HFF-Myc (cell line): ENCODE measurements at regions not wholly inside any gene's neighbourhood (a gene's known extent, or its start where the extent isn't known, plus 50 kb on each side); places are given as distances from the start of the nearest gene placed in this dataset.

Experiments used
- DNase-seq: peaks from one replicate; pipeline ENCODE4 v3.0.0-alpha.2; 2011; ENCODE audit warnings: low read depth; ENCODE audit errors: extremely low read depth
- H3K4me3 ChIP-seq: replicated peaks from 2 replicates; pipeline ENCODE4 v1.5.1; 2011; ENCODE audit warnings: low read depth, mild to moderate bottlenecking, control low read depth, low read length
- TF ChIP-seq, protein P1 (sequence below): IDR thresholded peaks from 2 replicates; pipeline ENCODE4 v1.5.1; 2012; ENCODE audit warnings: mild to moderate bottlenecking, low read depth, low read length, control low read depth; ENCODE audit errors: missing control alignments

DNA sequence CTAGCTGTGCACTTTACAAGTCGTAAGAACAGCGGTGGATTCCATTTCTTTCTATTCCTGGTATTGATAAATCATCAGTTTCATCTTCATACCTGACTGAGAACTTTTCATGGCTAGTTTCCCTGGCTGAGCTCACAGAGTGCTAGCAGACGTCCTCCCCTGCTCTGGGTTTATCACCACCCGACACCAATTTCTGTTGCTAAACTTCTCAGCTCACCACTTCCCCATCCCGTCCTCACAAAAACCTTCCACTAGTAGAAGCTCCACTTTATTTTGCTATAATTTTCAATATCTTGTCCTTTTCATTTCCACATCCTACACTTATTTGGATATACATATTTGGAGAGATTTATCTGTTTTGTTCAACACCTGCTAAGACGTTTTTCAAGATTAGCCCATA is 869.4 kb upstream of the FRG1 start:
- DNase-seq = no peak
- H3K4me3 ChIP-seq = no peak overlapping the region
- TF ChIP-seq, protein P1, sequence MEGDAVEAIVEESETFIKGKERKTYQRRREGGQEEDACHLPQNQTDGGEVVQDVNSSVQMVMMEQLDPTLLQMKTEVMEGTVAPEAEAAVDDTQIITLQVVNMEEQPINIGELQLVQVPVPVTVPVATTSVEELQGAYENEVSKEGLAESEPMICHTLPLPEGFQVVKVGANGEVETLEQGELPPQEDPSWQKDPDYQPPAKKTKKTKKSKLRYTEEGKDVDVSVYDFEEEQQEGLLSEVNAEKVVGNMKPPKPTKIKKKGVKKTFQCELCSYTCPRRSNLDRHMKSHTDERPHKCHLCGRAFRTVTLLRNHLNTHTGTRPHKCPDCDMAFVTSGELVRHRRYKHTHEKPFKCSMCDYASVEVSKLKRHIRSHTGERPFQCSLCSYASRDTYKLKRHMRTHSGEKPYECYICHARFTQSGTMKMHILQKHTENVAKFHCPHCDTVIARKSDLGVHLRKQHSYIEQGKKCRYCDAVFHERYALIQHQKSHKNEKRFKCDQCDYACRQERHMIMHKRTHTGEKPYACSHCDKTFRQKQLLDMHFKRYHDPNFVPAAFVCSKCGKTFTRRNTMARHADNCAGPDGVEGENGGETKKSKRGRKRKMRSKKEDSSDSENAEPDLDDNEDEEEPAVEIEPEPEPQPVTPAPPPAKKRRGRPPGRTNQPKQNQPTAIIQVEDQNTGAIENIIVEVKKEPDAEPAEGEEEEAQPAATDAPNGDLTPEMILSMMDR = no peak

DNA sequence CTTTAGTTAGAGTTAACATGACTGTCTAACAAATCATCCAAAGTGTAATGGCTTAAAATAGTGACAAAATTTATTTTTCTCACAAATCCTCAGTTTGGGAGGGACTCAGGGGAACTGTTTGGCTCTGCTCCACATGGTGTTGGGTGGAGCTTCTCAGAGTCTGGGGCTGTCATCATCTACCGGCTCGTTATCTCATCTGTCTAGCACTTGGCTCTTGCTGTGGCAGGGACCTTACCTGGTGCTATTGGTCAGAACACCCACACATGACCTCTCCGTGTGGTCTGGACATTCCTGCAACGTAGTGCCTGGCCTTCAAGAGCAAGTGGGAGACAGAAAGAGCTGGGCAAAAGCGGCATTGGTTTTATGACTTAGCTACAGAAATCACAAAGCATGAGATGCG is 866.9 kb upstream of the FRG1 start:
- no peak overlapping the region for H3K4me3 ChIP-seq
- DNase-seq = no peak
- TF ChIP-seq, protein P1 = no peak

DNA sequence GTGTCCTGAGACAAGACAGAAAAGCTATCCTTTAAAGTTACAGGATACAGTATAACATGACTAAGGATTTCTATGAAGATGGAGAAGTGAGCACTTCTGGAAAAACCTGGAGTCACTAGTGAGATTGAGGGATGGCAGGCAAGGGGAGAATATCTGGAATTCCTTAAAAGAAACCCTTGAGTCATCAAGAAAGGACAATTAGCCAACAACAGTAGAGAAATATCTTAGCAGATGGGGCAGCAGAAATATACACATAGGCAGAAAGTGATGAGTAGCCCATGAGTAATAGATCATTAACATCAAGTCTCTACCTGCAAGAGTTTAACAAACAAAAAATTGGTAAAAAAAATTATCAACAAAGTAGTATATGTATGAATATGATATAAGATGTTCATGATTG is 858.8 kb upstream of the FRG1 start:
- TF ChIP-seq, protein P1 = no peak
- DNase-seq = no peak
- H3K4me3 ChIP-seq = no peak overlapping the region

DNA sequence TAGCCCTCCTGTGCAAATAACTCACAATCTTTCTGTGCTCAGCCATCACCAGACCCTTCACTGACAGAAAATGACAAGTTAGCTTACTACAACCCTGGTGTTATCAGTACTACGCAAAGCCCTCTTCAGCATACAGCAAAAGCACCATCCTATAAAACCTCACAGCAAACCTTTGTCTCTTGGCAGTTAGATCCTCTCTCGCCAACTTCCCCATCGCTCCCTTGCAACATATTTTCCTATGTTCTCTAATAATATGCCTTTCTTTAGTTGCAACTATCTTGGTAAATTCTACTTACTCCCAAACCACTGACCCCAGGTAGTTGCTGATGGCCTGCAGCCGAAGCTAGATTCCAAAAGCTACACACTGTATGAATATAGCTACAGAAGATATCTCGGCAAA is 856.9 kb upstream of the FRG1 start:
- TF ChIP-seq, protein P1 = no peak
- no peak for DNase-seq

DNA sequence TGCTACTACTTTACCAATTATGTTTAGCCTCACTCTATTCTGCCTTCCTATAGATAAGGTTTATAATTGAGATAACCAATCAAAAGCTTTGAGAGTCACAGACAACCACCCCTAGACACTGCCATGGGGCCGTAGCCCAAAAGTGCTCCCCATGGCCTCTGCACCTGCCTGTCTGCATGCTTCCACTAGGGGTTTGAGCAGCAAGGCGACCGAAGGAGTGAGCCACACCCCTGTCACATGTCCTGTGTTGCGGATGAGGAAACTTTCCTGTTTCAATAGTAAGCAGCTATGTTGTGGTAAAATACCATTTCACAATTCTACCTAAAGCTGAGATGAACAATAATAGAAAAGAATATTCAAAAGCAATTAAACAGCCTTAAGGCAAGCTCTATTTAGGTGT is 856.0 kb upstream of the FRG1 start:
- no peak for DNase-seq
- TF ChIP-seq, protein P1 = no peak

More for the DNA sequence above, 856.9 kb upstream of the FRG1 start:
- no peak overlapping the region for H3K4me3 ChIP-seq

DNA sequence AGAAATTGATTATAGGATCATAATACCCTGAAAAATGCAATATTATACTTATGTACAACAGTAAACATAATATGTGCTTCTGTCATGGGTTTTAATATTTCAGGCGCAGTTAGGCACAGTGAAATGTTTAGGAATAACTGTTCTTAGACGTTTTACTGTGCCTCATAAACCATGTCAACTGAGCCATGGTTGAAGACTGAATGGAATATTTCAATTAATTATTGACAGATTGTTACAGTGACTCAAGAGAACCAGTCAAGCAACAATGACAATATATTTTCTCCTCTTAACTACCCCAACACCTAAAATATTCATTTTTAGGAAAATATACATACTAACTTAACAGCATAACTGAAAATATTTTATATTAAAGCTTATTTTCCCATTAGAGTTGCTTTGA is 852.7 kb upstream of the FRG1 start:
- TF ChIP-seq, protein P1 = no peak
- H3K4me3 ChIP-seq = no peak overlapping the region
- no peak for DNase-seq

More for the DNA sequence above, 856.0 kb upstream of the FRG1 start:
- H3K4me3 ChIP-seq = no peak overlapping the region

DNA sequence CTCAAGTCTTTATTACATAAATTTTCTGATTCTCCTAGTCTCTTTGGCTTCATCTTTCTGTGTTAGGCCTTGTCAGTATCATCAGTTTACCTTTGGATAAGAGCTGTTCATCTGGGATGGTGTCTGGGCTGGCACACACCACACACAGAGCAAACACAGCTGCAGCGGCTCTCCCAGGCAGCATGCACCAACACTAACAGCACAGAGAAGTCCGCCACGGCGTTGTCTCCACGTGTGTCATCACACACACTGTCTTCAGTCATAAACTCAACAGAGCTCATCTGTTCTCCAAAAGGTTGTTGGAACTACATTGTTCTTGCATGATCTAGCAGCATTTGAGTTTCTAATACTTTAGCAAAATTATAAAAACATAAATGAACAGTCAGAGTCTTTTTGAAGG is 851.9 kb upstream of the FRG1 start:
- no peak for DNase-seq
- TF ChIP-seq, protein P1 = no peak

More for the DNA sequence above, 851.9 kb upstream of the FRG1 start:
- no peak overlapping the region for H3K4me3 ChIP-seq
